ENCODE measurements at regions not wholly inside any gene's neighbourhood (a gene's known extent, or its start where the extent isn't known, plus 50 kb on each side); places are given as distances from the start of the nearest gene placed in this dataset.

DNA sequence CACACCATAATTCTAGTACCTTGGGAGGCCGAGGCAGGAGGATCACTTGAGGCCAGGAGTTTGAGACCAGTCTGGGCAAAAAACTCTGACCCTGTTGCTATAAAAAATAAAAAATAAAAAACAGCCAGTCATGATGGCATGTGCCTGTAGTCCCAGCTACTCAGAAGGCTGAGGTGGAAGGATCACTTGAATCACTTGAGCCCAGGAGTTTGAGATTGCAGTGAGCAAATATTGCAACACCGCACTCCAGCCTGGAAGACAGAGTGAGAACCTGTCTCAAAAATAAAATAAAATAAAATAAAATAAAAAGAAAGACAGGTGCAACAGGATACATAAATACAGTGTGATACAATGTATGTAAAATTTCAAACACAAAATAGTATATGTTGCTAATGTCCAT lies 154.5 kb downstream of the OTOR start:
- TF ChIP-seq, protein P1, sequence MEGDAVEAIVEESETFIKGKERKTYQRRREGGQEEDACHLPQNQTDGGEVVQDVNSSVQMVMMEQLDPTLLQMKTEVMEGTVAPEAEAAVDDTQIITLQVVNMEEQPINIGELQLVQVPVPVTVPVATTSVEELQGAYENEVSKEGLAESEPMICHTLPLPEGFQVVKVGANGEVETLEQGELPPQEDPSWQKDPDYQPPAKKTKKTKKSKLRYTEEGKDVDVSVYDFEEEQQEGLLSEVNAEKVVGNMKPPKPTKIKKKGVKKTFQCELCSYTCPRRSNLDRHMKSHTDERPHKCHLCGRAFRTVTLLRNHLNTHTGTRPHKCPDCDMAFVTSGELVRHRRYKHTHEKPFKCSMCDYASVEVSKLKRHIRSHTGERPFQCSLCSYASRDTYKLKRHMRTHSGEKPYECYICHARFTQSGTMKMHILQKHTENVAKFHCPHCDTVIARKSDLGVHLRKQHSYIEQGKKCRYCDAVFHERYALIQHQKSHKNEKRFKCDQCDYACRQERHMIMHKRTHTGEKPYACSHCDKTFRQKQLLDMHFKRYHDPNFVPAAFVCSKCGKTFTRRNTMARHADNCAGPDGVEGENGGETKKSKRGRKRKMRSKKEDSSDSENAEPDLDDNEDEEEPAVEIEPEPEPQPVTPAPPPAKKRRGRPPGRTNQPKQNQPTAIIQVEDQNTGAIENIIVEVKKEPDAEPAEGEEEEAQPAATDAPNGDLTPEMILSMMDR (IDR thresholded peaks at IDR 0.05): no peak
- no peak for TF ChIP-seq POLR2A (IDR thresholded peaks at IDR 0.05)
